K562 (cell line): ENCODE measurements at regions not wholly inside any gene's neighbourhood (a gene's known extent, or its start where the extent isn't known, plus 50 kb on each side); places are given as distances from the start of the nearest gene placed in this dataset.

Source experiments
- CHD2 ChIP-seq: IDR thresholded peaks from 2 replicates; pipeline ENCODE4 v1.6.1; 2011; ENCODE audit warnings: low read depth, low read length
- FOXM1 ChIP-seq, 2 experiments: fragments of 450-650 bp in 1 of 2; sonication (generic) in 1 of 2; formaldehyde crosslinking in 1 of 2; IDR thresholded peaks; 2 replicates each; pipeline versions ENCODE4 v1.6.1 to v1.9.0; 2017 to 2022; ENCODE audit warnings: low read depth in 2 of 2, mild to moderate bottlenecking in 2 of 2, missing genetic modification reagents in 1 of 2, moderate library complexity in 1 of 2
- REST ChIP-seq, 2 experiments: fragments of 450-650 bp; formaldehyde crosslinking in 1 of 2; IDR thresholded peaks; 2 replicates each; pipeline versions ENCODE4 v1.4.0 to v1.6.1; 2014 to 2020; ENCODE audit warnings: mild to moderate bottlenecking in 2 of 2, borderline replicate concordance in 1 of 2, low read depth in 1 of 2

GRCh38 chr4:161182913-161183312 lies 980.9 kb downstream of the FSTL5 start:
- TF ChIP-seq CHD2, result no peak
- TF ChIP-seq REST (IDR thresholded peaks at IDR 0.05; ENCODE audit: borderline replicate concordance), result no peak
- no peak for TF ChIP-seq REST (CRISPR knock-in tag; IDR thresholded peaks at IDR 0.05; ENCODE audit: low read depth)
- no peak for TF ChIP-seq FOXM1 (IDR thresholded peaks at IDR 0.05; ENCODE audit: low read depth)
- no peak for TF ChIP-seq FOXM1 (CRISPR knock-in tag; IDR thresholded peaks at IDR 0.05; ENCODE audit: low read depth)
